Fibroblast of mammary gland (primary cell): ENCODE measurements at regions not wholly inside any gene's neighbourhood (a gene's known extent, or its start where the extent isn't known, plus 50 kb on each side); places are given as distances from the start of the nearest gene placed in this dataset.
"Not testable (repeated sequence)": the region's sequence is repeated elsewhere in the genome, so short reads cannot be mapped to it uniquely, and the experiment has no call there.

Experiments used
- DNase-seq: peaks from one replicate; pipeline ENCODE4 v3.0.0-alpha.2; 2010; ENCODE audit warnings: low read depth
- H3K4me3 ChIP-seq: 2 replicates; pipeline ENCODE4 v1.5.1; 2011; ENCODE audit warnings: low read depth, mild to moderate bottlenecking, low read length, moderate library complexity; ENCODE audit not compliant: control insufficient read depth
- CTCF ChIP-seq: conservative IDR thresholded peaks from 2 replicates; pipeline ENCODE4 v1.5.1; 2011; ENCODE audit warnings: low read depth, low read length, inconsistent platforms; ENCODE audit not compliant: control insufficient read depth, insufficient read depth

- no peak overlapping the region for H3K4me3 ChIP-seq
- no peak for TF ChIP-seq CTCF
- DNase-seq = no peak
These were observed 104.5 kb downstream of the MFAP3L start for GRCh38 chr4:169921732-169922131.

GRCh38 chr4:169921237-169921636 lies 105.0 kb downstream of the MFAP3L start:
- DNase-seq = no peak
- TF ChIP-seq CTCF = no peak
- H3K4me3 ChIP-seq = no peak overlapping the region

DNA sequence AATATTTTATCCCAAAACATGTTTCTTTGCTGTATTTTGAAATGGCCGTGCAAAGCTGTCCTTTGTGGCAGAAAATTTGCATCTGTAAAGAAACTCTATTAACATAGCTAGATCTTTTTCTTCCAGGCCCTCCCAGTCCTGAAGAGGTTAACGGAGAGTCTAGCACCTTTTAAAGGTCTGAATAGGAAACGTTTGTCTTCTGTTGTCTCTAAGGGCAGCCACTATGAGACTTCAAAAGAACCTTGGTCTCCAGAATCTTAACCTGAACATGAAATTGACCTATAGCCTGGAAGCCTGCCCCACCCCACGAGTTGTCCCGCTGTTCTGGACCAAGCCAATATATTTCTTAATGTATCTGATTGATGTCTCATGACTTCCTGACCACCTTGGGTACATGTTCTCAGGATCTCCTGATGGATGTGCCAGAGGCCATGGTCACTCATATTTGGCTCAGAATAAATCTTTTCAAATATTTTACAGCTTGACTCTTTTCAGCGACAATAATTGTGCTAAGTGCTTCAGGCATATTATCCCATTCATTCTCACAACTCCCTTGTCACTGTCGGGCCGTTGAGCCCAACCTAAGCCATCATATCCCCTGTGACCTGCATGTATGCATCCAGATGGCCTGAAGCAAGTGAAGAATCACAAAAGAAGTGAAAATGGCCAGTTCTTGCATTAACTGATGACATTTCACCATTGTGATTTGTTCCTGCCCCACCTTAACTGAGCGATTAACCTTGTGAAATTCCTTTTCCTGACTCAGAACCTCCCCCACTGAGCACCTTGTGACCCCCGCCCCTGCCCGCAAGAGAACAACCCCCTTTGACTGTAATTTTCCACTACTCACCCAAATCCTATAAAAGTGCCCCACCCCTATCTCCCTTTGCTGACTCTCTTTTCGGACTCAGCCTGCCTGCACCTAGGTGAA lies 106.7 kb downstream of the MFAP3L start:
- DNase-seq, H3K4me3 ChIP-seq: not testable (repeated sequence)

DNA sequence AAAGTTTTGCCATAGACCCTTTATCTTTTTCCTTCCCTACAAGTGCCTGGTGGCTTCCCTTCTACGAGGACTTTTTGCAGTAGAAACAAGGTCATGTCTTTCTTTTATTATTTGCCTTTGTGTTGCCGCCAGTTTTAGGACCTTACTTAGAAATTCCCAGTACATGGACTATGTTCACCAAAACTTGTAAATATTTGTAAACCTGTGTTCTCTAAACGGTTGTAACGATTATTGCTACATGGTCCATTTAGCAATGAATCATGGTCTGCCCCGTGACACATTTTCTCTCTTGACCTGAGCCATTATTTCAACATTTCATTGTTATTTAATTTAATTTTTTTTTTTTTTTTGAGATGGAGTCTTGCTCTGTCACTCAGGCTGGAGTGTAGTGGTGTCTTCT lies 110.7 kb downstream of the MFAP3L start:
- TF ChIP-seq CTCF = no peak
- H3K4me3 ChIP-seq = no peak overlapping the region

DNA sequence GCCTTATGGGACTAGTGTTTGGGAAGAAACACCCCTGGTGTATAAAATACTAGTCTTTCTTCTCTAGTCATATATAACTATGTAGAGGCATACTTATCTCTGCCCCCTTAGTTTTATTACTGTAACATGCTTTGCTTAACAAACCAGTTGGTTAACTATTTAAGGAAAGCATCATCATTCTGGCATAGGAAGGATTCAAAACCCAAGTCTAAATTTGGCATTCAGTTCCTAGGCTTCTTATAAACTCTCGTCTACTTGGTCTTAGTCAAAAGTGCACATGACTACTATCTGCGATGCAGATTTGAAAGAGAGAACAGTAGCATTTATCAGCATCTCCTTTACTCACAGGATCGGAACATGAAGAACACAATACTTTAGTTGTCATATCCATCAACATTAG lies 111.3 kb downstream of the MFAP3L start:
- no peak for DNase-seq
- TF ChIP-seq CTCF = no peak
- H3K4me3 ChIP-seq = no peak overlapping the region

More for the DNA sequence above, 110.7 kb downstream of the MFAP3L start:
- no peak for DNase-seq

GRCh38 chr4:169912996-169913395 lies 113.2 kb downstream of the MFAP3L start:
- no peak for DNase-seq
- no peak overlapping the region for H3K4me3 ChIP-seq
- TF ChIP-seq CTCF = no peak

GRCh38 chr4:169909897-169910296 lies 116.3 kb downstream of the MFAP3L start:
- DNase-seq = no peak
- H3K4me3 ChIP-seq = no peak overlapping the region
- no peak for TF ChIP-seq CTCF
